NOMO-1 treated with DMSO at 0.1 percent for 48 hours (cell line): ENCODE measurements at regions not wholly inside any gene's neighbourhood (a gene's known extent, or its start where the extent isn't known, plus 50 kb on each side); places are given as distances from the start of the nearest gene placed in this dataset.
"Not testable (repeated sequence)": the region's sequence is repeated elsewhere in the genome, so short reads cannot be mapped to it uniquely, and the experiment has no call there.

Source experiments
- DNase-seq: peaks from one replicate; lab custom pipeline; 2025; ENCODE audit not compliant: unreplicated experiment; lab: John Stamatoyannopoulos, UW

- no peak for DNase-seq
Observed at GRCh38 chr6:141513830-141514229, 618.9 kb upstream of the GJE1 start.

- no peak for DNase-seq
Observed at GRCh38 chr6:141510803-141511202, 621.9 kb upstream of the GJE1 start.

- DNase-seq, result not testable (repeated sequence)
Observed at GRCh38 chr6:141506062-141506461, 626.7 kb upstream of the GJE1 start.

GRCh38 chr6:141504318-141504717 is 628.4 kb upstream of the GJE1 start:
- DNase-seq, result not testable (repeated sequence)

- DNase-seq, result no peak
Observed at GRCh38 chr6:141501616-141502015, 631.1 kb upstream of the GJE1 start.

- no peak for DNase-seq
Observed at GRCh38 chr6:141498977-141499376, 633.7 kb upstream of the GJE1 start.

- DNase-seq, result no peak
Observed at GRCh38 chr6:141492521-141493284, 640.0 kb upstream of the GJE1 start.

GRCh38 chr6:141491684-141492083 is 641.0 kb upstream of the GJE1 start:
- DNase-seq, result no peak

- no peak for DNase-seq
Observed at GRCh38 chr6:141490982-141491381, 641.7 kb upstream of the GJE1 start.

- DNase-seq, result peak; percentile 90
Observed at GRCh38 chr6:141488488-141488887, 644.2 kb upstream of the GJE1 start.

GRCh38 chr6:141486942-141487341 is 645.8 kb upstream of the GJE1 start:
- DNase-seq, result no peak

GRCh38 chr6:141484711-141485110 is 648.0 kb upstream of the GJE1 start:
- DNase-seq, result peak; percentile 97

- peak; percentile 98 for DNase-seq
Observed at GRCh38 chr6:141483598-141484061, 649.1 kb upstream of the GJE1 start.

- DNase-seq, result peak; percentile 14
Observed at GRCh38 chr6:141482796-141483597, 649.7 kb upstream of the GJE1 start.

GRCh38 chr6:141475259-141475658 is 657.5 kb upstream of the GJE1 start:
- DNase-seq, result no peak

- DNase-seq, result no peak
Observed at GRCh38 chr6:141472162-141472928, 660.4 kb upstream of the GJE1 start.

- no peak for DNase-seq
Observed at GRCh38 chr6:141470810-141471209, 661.9 kb upstream of the GJE1 start.

GRCh38 chr6:141467881-141468280 is 664.8 kb upstream of the GJE1 start:
- no peak for DNase-seq

GRCh38 chr6:141467041-141467440 is 665.7 kb upstream of the GJE1 start:
- DNase-seq, result no peak

GRCh38 chr6:141464896-141465295 is 667.8 kb upstream of the GJE1 start:
- no peak for DNase-seq

GRCh38 chr6:141464490-141464889 is 668.2 kb upstream of the GJE1 start:
- DNase-seq, result no peak
